Uterus (tissue), 3 donors: ENCODE measurements at regions not wholly inside any gene's neighbourhood (a gene's known extent, or its start where the extent isn't known, plus 50 kb on each side); places are given as distances from the start of the nearest gene placed in this dataset.

ENCODE experiments used
- DNase-seq, 2 donors: peaks; one replicate each; pipeline ENCODE4 v3.0.0-alpha.2; 2019 to 2020
- H3K27ac ChIP-seq, 2 donors: fragments of 200-600 bp; sonication (generic); 1 replicate in 1 of 2; 2 replicates in 1 of 2; pipeline ENCODE4 v1.5.1; 2016 to 2018
- H3K27me3 ChIP-seq, 2 donors: fragments of 200-600 bp; sonication (generic); one replicate each; pipeline ENCODE4 v1.5.1; 2018 to 2019; ENCODE audit warnings: control low read depth in 1 of 2
- H3K36me3 ChIP-seq, 2 donors: fragments of 200-600 bp; sonication (generic); one replicate each; pipeline ENCODE4 v1.5.1; 2019; ENCODE audit warnings: control low read depth in 1 of 2
- H3K4me1 ChIP-seq, 2 donors: fragments of 200-600 bp; sonication (generic); one replicate each; pipeline ENCODE4 v1.5.1; 2018 to 2019; ENCODE audit warnings: control low read depth in 1 of 2
- H3K4me3 ChIP-seq, 2 donors: fragments of 200-600 bp; sonication (generic); 1 replicate in 1 of 2; 2 replicates in 1 of 2; pipeline ENCODE4 v1.5.1; 2018 to 2019; ENCODE audit warnings: mild to moderate bottlenecking in 1 of 2
- H3K9me3 ChIP-seq, 2 donors: fragments of 200-600 bp; sonication (generic); one replicate each; pipeline ENCODE4 v1.5.1; 2019; ENCODE audit warnings: control low read depth in 1 of 2
- CTCF ChIP-seq, 4 experiments: fragments of 200-600 bp in 2 of 4; fragments of 450-650 bp in 2 of 4; sonication (generic) in 2 of 4; IDR thresholded peaks; one replicate each; pipeline ENCODE4 v1.5.1; 2016 to 2019; ENCODE audit warnings: antibody characterized with exemption in 4 of 4, mild to moderate bottlenecking in 2 of 4, moderate library complexity in 1 of 4
- POLR2A ChIP-seq, 2 donors: fragments of 450-650 bp; IDR thresholded peaks; one replicate each; pipeline ENCODE4 v1.6.1; 2016; ENCODE audit warnings: antibody characterized with exemption in 2 of 2, mild to moderate bottlenecking in 1 of 2, moderate library complexity in 1 of 2
- intact Hi-C: fragments of 100-400 bp; cut with DNase I; formaldehyde crosslinking; loops from one replicate; pipeline ENCODE4 v1.15.1; 2023; ENCODE audit warnings: low total_unique reads
- donor health status: DM: yes; HTN: yes; CAD: no.

DNA sequence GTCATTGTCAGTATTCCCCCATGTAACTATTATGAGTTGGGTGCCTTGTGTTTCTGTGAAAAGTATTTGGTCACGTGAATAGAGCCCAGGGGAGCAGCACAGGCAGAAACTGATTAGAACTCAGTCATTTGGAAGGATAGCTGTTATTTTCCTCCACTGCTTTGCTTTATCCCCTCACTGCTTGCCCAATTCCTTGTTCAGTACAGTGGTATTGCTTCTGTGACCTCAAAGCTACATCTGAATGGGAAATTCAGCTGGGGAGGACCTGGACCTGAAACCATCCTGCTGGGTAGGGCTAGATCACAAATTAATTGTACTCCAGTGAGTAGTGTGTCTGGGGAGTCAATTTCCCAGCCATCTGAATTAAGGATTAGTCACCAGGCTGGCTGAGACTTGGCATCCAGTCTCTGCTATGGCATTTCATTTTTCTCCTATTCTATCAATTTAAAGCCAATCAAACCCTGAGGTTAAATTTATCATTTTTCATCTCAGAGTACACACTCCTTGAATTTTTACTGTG lies 1231.6 kb upstream of the GYPC start:
- no peaks in the 10 kb centered on the region for H3K27me3 ChIP-seq
- no peaks in the 10 kb centered on the region for H3K4me1 ChIP-seq
- no peak overlapping the region for H3K4me3 ChIP-seq
- no peaks in the 10 kb centered on the region for H3K36me3 ChIP-seq
- no peak for DNase-seq
- no peak overlapping the region for H3K27ac ChIP-seq
- H3K9me3 ChIP-seq = no peaks in the 10 kb centered on the region
- intact Hi-C loops = no loop called here
- TF ChIP-seq POLR2A (IDR thresholded peaks at IDR 0.05) = no peak
- TF ChIP-seq CTCF (IDR thresholded peaks at IDR 0.05) = no peak

DNA sequence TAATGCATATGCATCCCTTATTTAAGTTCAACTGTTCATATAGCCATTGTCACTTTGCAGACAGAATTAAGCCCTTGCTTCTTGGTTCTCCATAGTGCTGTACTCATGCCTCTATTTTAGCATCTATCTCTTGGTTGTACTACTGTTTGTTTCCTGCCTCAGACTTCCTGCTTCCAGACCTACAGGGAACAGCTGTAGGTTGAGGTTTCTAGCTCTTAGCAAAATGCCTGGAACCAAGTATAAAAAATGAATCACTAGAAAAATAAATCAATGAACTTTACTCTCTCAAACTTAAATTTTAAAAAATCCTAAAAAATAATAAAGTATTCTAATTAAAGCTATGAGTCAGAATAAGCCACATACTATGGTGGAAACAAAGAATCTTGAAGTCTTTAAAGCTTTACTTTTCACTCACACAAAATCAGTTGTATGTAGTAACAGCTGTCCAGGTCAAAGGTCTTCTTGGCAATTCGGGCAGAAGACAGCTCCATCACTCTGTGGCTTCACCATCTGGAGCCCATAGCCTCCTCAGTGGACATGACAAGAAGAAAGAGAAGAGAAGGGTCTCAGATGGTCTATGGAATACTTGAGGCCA lies 1228.1 kb upstream of the GYPC start:
- no peaks in the 10 kb centered on the region for H3K36me3 ChIP-seq
- no peak for DNase-seq
- no peaks in the 10 kb centered on the region for H3K9me3 ChIP-seq
- no peak overlapping the region for H3K4me3 ChIP-seq
- TF ChIP-seq CTCF (IDR thresholded peaks at IDR 0.05) = no peak
- TF ChIP-seq POLR2A (IDR thresholded peaks at IDR 0.05) = no peak
- H3K27me3 ChIP-seq = no peaks in the 10 kb centered on the region
- no peaks in the 10 kb centered on the region for H3K4me1 ChIP-seq
- H3K27ac ChIP-seq = no peak overlapping the region
- intact Hi-C loops = no loop called here

DNA sequence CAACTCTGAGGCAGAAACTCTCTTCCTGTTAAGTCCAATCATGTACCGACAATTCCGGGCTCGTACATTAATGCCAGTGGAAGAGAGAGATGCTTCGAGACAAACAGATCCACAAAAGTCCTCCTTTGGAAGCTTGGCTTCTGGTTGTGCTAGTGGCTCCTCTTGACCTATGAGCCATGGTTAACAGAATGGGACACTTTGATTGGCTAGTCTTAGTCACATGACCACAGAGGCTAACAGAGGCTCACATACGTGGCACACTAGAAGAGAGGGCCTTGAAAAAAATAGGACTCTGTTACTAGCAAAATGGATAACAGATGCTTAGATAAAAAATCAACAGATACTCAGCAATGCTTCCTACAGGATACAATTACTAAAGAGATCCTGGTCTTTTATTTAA lies 1211.9 kb upstream of the GYPC start:
- Histone ChIP-seq H3K9me3 (no peaks in the 10 kb centered on the region), H3K27ac (no peak overlapping the region), H3K36me3 (no peaks in the 10 kb centered on the region), H3K27me3 (no peaks in the 10 kb centered on the region), H3K4me3 (no peak overlapping the region), H3K4me1 (no peaks in the 10 kb centered on the region)
- DNase-seq = no peak
- intact Hi-C loops = no loop called here
- no peak for TF ChIP-seq CTCF (IDR thresholded peaks at IDR 0.05)
- TF ChIP-seq POLR2A (IDR thresholded peaks at IDR 0.05) = no peak

GRCh38 chr2:125445495-125445894 lies 1210.5 kb upstream of the GYPC start:
- intact Hi-C loops = no loop called here
- TF ChIP-seq POLR2A (IDR thresholded peaks at IDR 0.05) (no peak), CTCF (IDR thresholded peaks at IDR 0.05) (no peak)
- Histone ChIP-seq H3K4me3 (no peak overlapping the region), H3K9me3 (no peaks in the 10 kb centered on the region), H3K27me3 (no peaks in the 10 kb centered on the region), H3K36me3 (peaks cover 0 to 2% of the 10 kb centered on the region in 2 donors), H3K27ac (no peak overlapping the region), H3K4me1 (no peaks in the 10 kb centered on the region)
- no peak for DNase-seq

GRCh38 chr2:125450092-125450491 lies 1205.9 kb upstream of the GYPC start:
- no peak for TF ChIP-seq CTCF (IDR thresholded peaks at IDR 0.05)
- TF ChIP-seq POLR2A (IDR thresholded peaks at IDR 0.05) = no peak
- DNase-seq = no peak
- Histone ChIP-seq H3K36me3 (peaks cover 0 to 2% of the 10 kb centered on the region in 2 donors), H3K9me3 (no peaks in the 10 kb centered on the region), H3K27me3 (no peaks in the 10 kb centered on the region), H3K4me3 (no peak overlapping the region), H3K4me1 (no peaks in the 10 kb centered on the region), H3K27ac (no peak overlapping the region)
- intact Hi-C loops = no loop called here
